22Rv1 (cell line): ENCODE measurements at regions not wholly inside any gene's neighbourhood (a gene's known extent, or its start where the extent isn't known, plus 50 kb on each side); places are given as distances from the start of the nearest gene placed in this dataset.

Experiments used
- CTCF ChIP-seq: fragments of 450-650 bp; IDR thresholded peaks from 2 replicates; pipeline ENCODE4 v1.5.1; 2017; ENCODE audit warnings: mild to moderate bottlenecking
- ZFX ChIP-seq: fragments of 450-650 bp; IDR thresholded peaks from 2 replicates; pipeline ENCODE4 v1.6.1; 2017; ENCODE audit warnings: antibody characterized with exemption, borderline replicate concordance

- TF ChIP-seq CTCF (no peak), ZFX (no peak)
Measured at GRCh38 chr6:95819461-95819860, 196.3 kb upstream of the FUT9 start.
